ENCODE measurements at regions not wholly inside any gene's neighbourhood (a gene's known extent, or its start where the extent isn't known, plus 50 kb on each side); places are given as distances from the start of the nearest gene placed in this dataset.

DNA sequence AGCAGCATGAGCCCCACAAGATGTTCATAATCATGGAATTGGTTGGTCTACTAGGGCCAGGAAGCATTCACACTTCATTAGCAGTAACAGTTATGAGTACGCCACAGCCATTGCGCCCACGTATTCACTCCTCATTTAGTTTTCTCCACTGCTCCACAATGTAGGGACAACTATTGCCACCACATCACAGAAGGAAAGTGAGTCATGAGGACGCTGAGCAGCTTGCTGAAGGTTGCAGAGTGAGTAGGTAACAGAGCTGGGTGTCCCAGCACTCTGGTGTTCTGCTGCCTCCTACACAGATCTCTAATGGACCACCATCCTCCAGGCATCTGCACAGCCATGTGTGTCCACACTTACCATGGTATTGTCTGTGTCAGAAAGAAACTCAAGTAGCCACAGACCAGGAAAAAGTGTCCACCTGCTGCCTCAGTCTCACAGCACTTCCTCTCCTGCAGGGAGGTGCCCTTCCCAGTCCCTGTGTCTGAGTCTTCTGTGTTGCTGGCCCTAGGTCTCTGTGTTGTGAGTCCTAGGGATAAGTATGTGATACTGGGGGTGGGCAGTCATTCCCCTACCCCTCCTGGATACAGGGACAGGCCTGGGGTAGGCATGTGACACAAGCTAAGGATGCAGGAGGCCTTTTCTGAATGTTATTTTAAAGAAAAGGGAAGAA, 103.9 kb downstream of the TTLL2 start:
- no peak overlapping the region for H3K27ac ChIP-seq
- TF ChIP-seq, protein P1, sequence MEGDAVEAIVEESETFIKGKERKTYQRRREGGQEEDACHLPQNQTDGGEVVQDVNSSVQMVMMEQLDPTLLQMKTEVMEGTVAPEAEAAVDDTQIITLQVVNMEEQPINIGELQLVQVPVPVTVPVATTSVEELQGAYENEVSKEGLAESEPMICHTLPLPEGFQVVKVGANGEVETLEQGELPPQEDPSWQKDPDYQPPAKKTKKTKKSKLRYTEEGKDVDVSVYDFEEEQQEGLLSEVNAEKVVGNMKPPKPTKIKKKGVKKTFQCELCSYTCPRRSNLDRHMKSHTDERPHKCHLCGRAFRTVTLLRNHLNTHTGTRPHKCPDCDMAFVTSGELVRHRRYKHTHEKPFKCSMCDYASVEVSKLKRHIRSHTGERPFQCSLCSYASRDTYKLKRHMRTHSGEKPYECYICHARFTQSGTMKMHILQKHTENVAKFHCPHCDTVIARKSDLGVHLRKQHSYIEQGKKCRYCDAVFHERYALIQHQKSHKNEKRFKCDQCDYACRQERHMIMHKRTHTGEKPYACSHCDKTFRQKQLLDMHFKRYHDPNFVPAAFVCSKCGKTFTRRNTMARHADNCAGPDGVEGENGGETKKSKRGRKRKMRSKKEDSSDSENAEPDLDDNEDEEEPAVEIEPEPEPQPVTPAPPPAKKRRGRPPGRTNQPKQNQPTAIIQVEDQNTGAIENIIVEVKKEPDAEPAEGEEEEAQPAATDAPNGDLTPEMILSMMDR (IDR thresholded peaks at IDR 0.05): no peak
- TF ChIP-seq ZFX (IDR thresholded peaks at IDR 0.05; ENCODE audit: borderline replicate concordance): no peak

DNA sequence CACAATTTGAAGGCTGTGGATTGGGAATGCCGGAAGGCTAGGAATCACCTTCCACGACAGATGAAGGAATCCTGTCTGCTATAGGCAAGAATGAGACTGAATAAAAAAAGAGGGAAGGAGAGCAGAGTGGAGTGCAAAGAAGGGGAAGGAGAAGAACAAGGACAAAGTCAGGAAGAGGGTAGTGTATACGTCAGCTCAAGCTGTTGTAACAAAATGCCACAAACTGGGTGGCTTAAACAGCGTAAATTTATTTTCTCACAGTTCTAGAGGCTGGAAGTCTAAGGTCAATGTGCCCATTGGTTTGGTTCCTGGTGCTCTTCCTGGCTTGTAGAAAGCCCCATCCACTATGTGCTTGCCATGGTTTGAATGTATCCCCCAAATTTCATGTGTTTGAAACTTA, 104.5 kb downstream of the TTLL2 start:
- no peak overlapping the region for H3K27ac ChIP-seq
- TF ChIP-seq, protein P1 (IDR thresholded peaks at IDR 0.05): no peak
- TF ChIP-seq ZFX (IDR thresholded peaks at IDR 0.05; ENCODE audit: borderline replicate concordance): no peak

DNA sequence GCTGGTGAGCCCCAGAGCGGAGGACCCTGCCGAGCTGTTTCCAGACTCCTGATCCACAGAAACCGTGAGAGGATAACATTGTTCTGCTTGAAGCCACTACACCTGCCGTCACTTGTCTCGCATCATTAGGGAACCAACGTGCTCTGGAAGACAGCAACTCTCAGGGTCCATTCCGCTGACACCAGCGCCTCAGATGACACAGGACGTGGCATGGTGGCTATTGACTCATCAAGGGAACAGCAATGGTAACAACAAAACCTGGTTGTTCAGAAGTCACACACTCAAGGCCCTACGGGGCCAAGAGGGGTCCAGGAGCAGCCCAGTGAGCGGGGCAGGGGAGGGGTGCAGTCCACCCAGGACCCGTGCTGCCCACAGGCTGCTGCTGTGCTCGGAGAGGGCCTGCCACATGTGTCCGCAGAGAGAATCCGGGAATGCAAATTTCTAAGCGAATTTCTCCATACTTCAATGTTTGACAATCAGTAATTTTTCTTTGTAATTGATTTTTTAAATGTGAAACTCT, 110.4 kb downstream of the TTLL2 start:
- H3K27ac ChIP-seq: no peak overlapping the region
- no peak for TF ChIP-seq ZFX (IDR thresholded peaks at IDR 0.05; ENCODE audit: borderline replicate concordance)
- TF ChIP-seq, protein P1 (IDR thresholded peaks at IDR 0.05): no peak

DNA sequence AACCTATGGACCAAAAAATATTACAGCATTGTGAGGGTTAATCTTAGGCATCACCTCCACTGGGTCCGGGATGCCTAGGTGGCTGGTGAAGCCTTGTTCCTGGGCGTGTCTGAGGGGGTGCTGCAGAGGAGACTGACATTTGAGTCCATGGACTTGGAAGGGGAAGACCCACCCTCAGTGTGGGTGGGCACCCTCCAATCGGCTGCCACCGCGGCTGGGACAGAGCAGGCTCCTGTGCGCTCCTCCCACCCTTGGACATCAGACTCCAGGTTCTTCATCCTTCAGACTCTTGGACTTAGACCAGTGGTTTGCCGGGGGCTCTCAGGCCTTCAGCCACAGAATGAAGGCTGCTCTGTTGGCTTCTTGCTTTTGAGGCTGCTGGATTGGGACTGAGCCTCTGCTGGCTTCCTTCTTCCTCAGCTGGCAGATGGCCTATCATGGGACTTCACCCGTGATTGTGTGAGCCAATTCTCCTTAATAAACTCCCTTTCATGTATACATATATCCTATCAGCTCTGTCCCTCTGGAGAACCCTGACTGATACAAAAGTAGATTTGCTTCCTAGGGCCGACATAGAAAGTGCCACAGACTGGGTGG, 113.1 kb downstream of the TTLL2 start:
- no peak overlapping the region for H3K27ac ChIP-seq
- no peak for TF ChIP-seq ZFX (IDR thresholded peaks at IDR 0.05; ENCODE audit: borderline replicate concordance)
- TF ChIP-seq, protein P1 (IDR thresholded peaks at IDR 0.05): no peak

DNA sequence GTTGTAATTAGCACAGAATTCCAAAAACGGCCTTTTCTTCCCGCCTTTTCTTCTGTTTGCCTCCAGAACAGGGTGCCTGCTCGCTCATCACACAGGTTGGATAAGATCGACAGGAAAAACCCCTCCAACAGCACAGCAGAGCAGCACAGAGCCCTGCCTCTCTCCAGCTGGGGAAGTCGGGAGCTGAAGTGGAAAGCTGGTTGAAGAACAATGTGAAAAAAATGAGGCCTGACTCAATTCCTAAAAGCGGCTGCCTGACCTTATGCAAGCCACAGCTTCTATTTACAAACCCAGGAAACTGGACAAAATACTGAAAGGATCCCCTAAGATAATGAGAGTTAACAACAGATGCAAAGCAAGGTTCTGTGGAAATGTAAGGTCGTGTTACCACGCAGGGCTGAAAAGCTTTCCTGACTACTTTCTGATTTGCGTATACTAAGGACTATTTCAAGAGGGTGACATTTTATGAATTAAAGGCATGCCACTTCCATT, 116.9 kb downstream of the TTLL2 start:
- no peak overlapping the region for H3K27ac ChIP-seq
- TF ChIP-seq, protein P1 (IDR thresholded peaks at IDR 0.05): no peak
- TF ChIP-seq ZFX (IDR thresholded peaks at IDR 0.05; ENCODE audit: borderline replicate concordance): no peak

DNA sequence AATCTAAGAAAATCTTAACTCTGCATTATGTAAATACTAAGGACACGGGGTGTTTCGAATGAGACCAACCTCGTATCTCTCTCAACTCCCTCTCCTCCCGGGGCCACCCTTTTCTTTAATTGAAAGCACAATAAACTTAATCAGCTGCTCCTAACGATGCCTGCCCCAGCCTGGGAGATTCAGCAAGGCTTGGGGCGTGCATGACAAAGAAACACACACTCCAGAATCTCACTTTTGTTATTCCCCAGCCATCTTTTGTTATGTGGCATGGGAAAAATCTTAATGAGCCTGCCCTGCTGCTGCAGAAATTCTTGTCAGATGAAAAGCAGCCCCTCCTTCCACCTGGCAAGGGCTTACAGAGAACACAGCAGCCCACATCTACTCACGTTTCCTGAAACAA, 117.4 kb downstream of the TTLL2 start:
- no peak for TF ChIP-seq ZFX (IDR thresholded peaks at IDR 0.05; ENCODE audit: borderline replicate concordance)
- TF ChIP-seq, protein P1 (IDR thresholded peaks at IDR 0.05): no peak
- no peak overlapping the region for H3K27ac ChIP-seq
